Testis (tissue), 2 donors: ENCODE measurements at regions not wholly inside any gene's neighbourhood (a gene's known extent, or its start where the extent isn't known, plus 50 kb on each side); places are given as distances from the start of the nearest gene placed in this dataset.

Source experiments
- DNase-seq: peaks from one replicate; pipeline ENCODE4 v3.0.0-alpha.2; 2019
- H3K27ac ChIP-seq, 2 donors: fragments of 200-600 bp; sonication (generic); one replicate each; pipeline ENCODE4 v1.5.1; 2019
- H3K27me3 ChIP-seq: fragments of 200-600 bp; sonication (generic); one replicate; pipeline ENCODE4 v1.5.1; 2019
- H3K36me3 ChIP-seq: fragments of 200-600 bp; sonication (generic); one replicate; pipeline ENCODE4 v1.5.1; 2017; ENCODE audit warnings: low read depth; ENCODE audit errors: missing control alignments
- H3K4me1 ChIP-seq: fragments of 200-600 bp; sonication (generic); one replicate; pipeline ENCODE4 v1.5.1; 2019
- H3K4me3 ChIP-seq, 2 donors: fragments of 200-600 bp; sonication (generic); one replicate each; pipeline ENCODE4 v1.5.1; 2017 to 2019
- H3K9me3 ChIP-seq: fragments of 200-600 bp; sonication (generic); one replicate; pipeline ENCODE4 v1.5.1; 2017
- CTCF ChIP-seq, 3 experiments: fragments of 450-650 bp in 2 of 3; fragments of 200-600 bp in 1 of 3; sonication (generic) in 1 of 3; IDR thresholded peaks; one replicate each; pipeline ENCODE4 v1.5.1; 2016 to 2019; ENCODE audit warnings: antibody characterized with exemption in 3 of 3, mild to moderate bottlenecking in 2 of 3, moderate library complexity in 1 of 3
- POLR2A ChIP-seq: fragments of 450-650 bp; IDR thresholded peaks from one replicate; pipeline ENCODE4 v1.6.1; 2017; ENCODE audit warnings: antibody characterized with exemption, mild to moderate bottlenecking, moderate library complexity
- whole genome bisulfite sequencing, 2 donors: methylation state at CpG; one replicate each; pipeline ENCODE4 v1.1.5; 2018; 5-methylcytosine and 5-hydroxymethylcytosine counted together
- intact Hi-C: fragments of 100-400 bp; cut with DNase I; formaldehyde crosslinking; loops from one replicate; pipeline ENCODE4 v1.15.1; 2023; ENCODE audit warnings: low total_unique reads

GRCh38 chr1:228838717-228839500 lies 103.6 kb downstream of the RHOU start:
- Histone ChIP-seq H3K27me3 (no peaks in the 10 kb centered on the region), H3K27ac (no peak overlapping the region), H3K4me3 (no peak overlapping the region), H3K36me3 (no peaks in the 10 kb centered on the region), H3K4me1 (no peaks in the 10 kb centered on the region), H3K9me3 (no peaks in the 10 kb centered on the region)
- no peak for TF ChIP-seq POLR2A
- no peak for TF ChIP-seq CTCF (IDR thresholded peaks at IDR 0.05)
- whole genome bisulfite sequencing, 2 donors: 85 to 92% methylated on average over 8 of the region's 8 CpGs
- DNase-seq: no peak
- intact Hi-C loops: no loop called here

GRCh38 chr1:228839656-228840055 lies 104.4 kb downstream of the RHOU start:
- Histone ChIP-seq H3K27ac (no peak overlapping the region), H3K36me3 (no peaks in the 10 kb centered on the region), H3K4me1 (no peaks in the 10 kb centered on the region), H3K4me3 (no peak overlapping the region), H3K27me3 (no peaks in the 10 kb centered on the region), H3K9me3 (no peaks in the 10 kb centered on the region)
- DNase-seq: no peak
- 93 to 97% methylated on average over 6 of the region's 6 CpGs for WGBS, 2 donors
- intact Hi-C loops: no loop called here
- TF ChIP-seq POLR2A (no peak), CTCF (IDR thresholded peaks at IDR 0.05) (no peak)

GRCh38 chr1:228841632-228842031 lies 106.4 kb downstream of the RHOU start:
- H3K4me1 ChIP-seq: no peaks in the 10 kb centered on the region
- H3K9me3 ChIP-seq: no peaks in the 10 kb centered on the region
- H3K27ac ChIP-seq: no peak overlapping the region
- no peak overlapping the region for H3K4me3 ChIP-seq
- no peaks in the 10 kb centered on the region for H3K36me3 ChIP-seq
- intact Hi-C loops: no loop called here
- no peaks in the 10 kb centered on the region for H3K27me3 ChIP-seq
- WGBS, 2 donors: 93 to 96% methylated on average over 4 of the region's 4 CpGs
- DNase-seq: no peak
- TF ChIP-seq CTCF (IDR thresholded peaks at IDR 0.05) (no peak), POLR2A (no peak)

GRCh38 chr1:228842094-228842775 lies 107.0 kb downstream of the RHOU start:
- Histone ChIP-seq H3K4me3 (no peak overlapping the region), H3K36me3 (no peaks in the 10 kb centered on the region), H3K27ac (no peak overlapping the region), H3K4me1 (no peaks in the 10 kb centered on the region), H3K9me3 (no peaks in the 10 kb centered on the region), H3K27me3 (no peaks in the 10 kb centered on the region)
- WGBS, 2 donors: 79 to 84% methylated on average over 4 to 6 of the region's 6 CpGs
- TF ChIP-seq POLR2A: no peak
- TF ChIP-seq CTCF (IDR thresholded peaks at IDR 0.05): no peak
- intact Hi-C loops: no loop called here
- DNase-seq: no peak
